SK-N-SH treated with all-trans-retinoic acid at 6 μM for 48 hours (cell line): ENCODE measurements at regions not wholly inside any gene's neighbourhood (a gene's known extent, or its start where the extent isn't known, plus 50 kb on each side); places are given as distances from the start of the nearest gene placed in this dataset.

ENCODE experiments used
- ATAC-seq: fragments of 200-7000 bp; cut with Tn5 transposase; 3 replicates; pipeline ENCODE4 v1.9.1; 2020; ENCODE audit warnings: mild to moderate bottlenecking, moderate library complexity
- ARNTL ChIP-seq: fragments of 450-650 bp; formaldehyde crosslinking; IDR thresholded peaks from 2 replicates; pipeline ENCODE4 v1.5.0; 2020; ENCODE audit warnings: low read depth, mild to moderate bottlenecking, moderate library complexity, borderline replicate concordance
- BACH2 ChIP-seq: fragments of 250-450 bp; sonication (Bioruptor Pico); IDR thresholded peaks from 2 replicates; pipeline ENCODE4 v1.9.0; 2021; ENCODE audit warnings: mild to moderate bottlenecking, borderline replicate concordance
- CREB5 ChIP-seq: fragments of 250-450 bp; sonication (Bioruptor Pico); IDR thresholded peaks from 2 replicates; pipeline ENCODE4 v1.5.1; 2020; ENCODE audit warnings: low read depth, mild to moderate bottlenecking, moderate library complexity
- CSDC2 ChIP-seq: fragments of 250-450 bp; sonication (Bioruptor Pico); IDR thresholded peaks from 2 replicates; pipeline ENCODE4 v1.5.0; 2020; ENCODE audit warnings: mild to moderate bottlenecking, moderate library complexity
- CSRNP3 ChIP-seq: fragments of 250-450 bp; sonication (Bioruptor Pico); IDR thresholded peaks from 2 replicates; pipeline ENCODE4 v1.5.1; 2021; ENCODE audit warnings: mild to moderate bottlenecking, moderate library complexity
- ESRRG ChIP-seq: fragments of 250-450 bp; sonication (Bioruptor Pico); IDR thresholded peaks from 2 replicates; pipeline ENCODE4 v1.6.1; 2021; ENCODE audit warnings: mild to moderate bottlenecking
- ISL1 ChIP-seq: fragments of 250-450 bp; sonication (Bioruptor Pico); IDR thresholded peaks from 2 replicates; pipeline ENCODE4 v2.1.2; 2022; ENCODE audit warnings: mild to moderate bottlenecking, moderate library complexity
- OSR1 ChIP-seq: fragments of 250-450 bp; sonication (Bioruptor Pico); IDR thresholded peaks from 2 replicates; pipeline ENCODE4 v1.8.0; 2022; ENCODE audit warnings: moderate library complexity, mild to moderate bottlenecking, inconsistent platforms
- POU6F1 ChIP-seq: fragments of 250-450 bp; sonication (Bioruptor Pico); IDR thresholded peaks from 2 replicates; pipeline ENCODE4 v1.8.0; 2021; ENCODE audit warnings: low read depth, mild to moderate bottlenecking, moderate library complexity, borderline replicate concordance
- PPARA ChIP-seq: fragments of 250-450 bp; sonication (Bioruptor Pico); IDR thresholded peaks from 2 replicates; pipeline ENCODE4 v1.5.0; 2020; ENCODE audit warnings: mild to moderate bottlenecking, borderline replicate concordance
- RARB ChIP-seq: fragments of 250-450 bp; sonication (Bioruptor Pico); IDR thresholded peaks from 2 replicates; pipeline ENCODE4 v1.8.0; 2021; ENCODE audit warnings: mild to moderate bottlenecking, moderate library complexity
- SNAI2 ChIP-seq: fragments of 250-450 bp; sonication (Bioruptor Pico); IDR thresholded peaks from 2 replicates; pipeline ENCODE4 v1.5.0; 2020; ENCODE audit warnings: mild to moderate bottlenecking, moderate library complexity
- TCF4 ChIP-seq: fragments of 250-450 bp; sonication (Bioruptor Pico); IDR thresholded peaks from 2 replicates; pipeline ENCODE4 v1.8.0; 2021; ENCODE audit warnings: mild to moderate bottlenecking, moderate library complexity, borderline replicate concordance
- TOX ChIP-seq: fragments of 250-450 bp; sonication (Bioruptor Pico); IDR thresholded peaks from 2 replicates; pipeline ENCODE4 v1.8.0; 2021; ENCODE audit warnings: mild to moderate bottlenecking, moderate library complexity, borderline replicate concordance
- TSHZ2 ChIP-seq: fragments of 250-450 bp; sonication (Bioruptor Pico); IDR thresholded peaks from 2 replicates; pipeline ENCODE4 v1.5.0; 2020; ENCODE audit warnings: mild to moderate bottlenecking, moderate library complexity
- ZC3H10 ChIP-seq: fragments of 250-450 bp; sonication (Bioruptor Pico); IDR thresholded peaks from 2 replicates; pipeline ENCODE4 v1.5.1; 2021; ENCODE audit warnings: mild to moderate bottlenecking, moderate library complexity
- ZFP3 ChIP-seq: fragments of 250-450 bp; sonication (Bioruptor Pico); IDR thresholded peaks from 2 replicates; pipeline ENCODE4 v1.5.0; 2020; ENCODE audit warnings: mild to moderate bottlenecking, moderate library complexity
- ZFP30 ChIP-seq: fragments of 450-650 bp; formaldehyde crosslinking; IDR thresholded peaks from 2 replicates; pipeline ENCODE4 v1.5.0; 2022; ENCODE audit warnings: mild to moderate bottlenecking, moderate library complexity
- ZNF565 ChIP-seq: fragments of 450-650 bp; formaldehyde crosslinking; conservative IDR thresholded peaks from 2 replicates; pipeline ENCODE4 v1.5.0; 2020; ENCODE audit warnings: low read depth, mild to moderate bottlenecking, moderate library complexity
- ZNF70 ChIP-seq: fragments of 450-650 bp; formaldehyde crosslinking; IDR thresholded peaks from 2 replicates; pipeline ENCODE4 v1.5.0; 2020; ENCODE audit warnings: mild to moderate bottlenecking, moderate library complexity
- ZNF8 ChIP-seq: fragments of 450-650 bp; formaldehyde crosslinking; IDR thresholded peaks from 2 replicates; pipeline ENCODE4 v1.5.0; 2020; ENCODE audit warnings: mild to moderate bottlenecking, moderate library complexity

- ATAC-seq, result no peak
- TF ChIP-seq ARNTL (no peak), ISL1 (CRISPR knock-in tag) (no peak), CREB5 (CRISPR knock-in tag) (no peak), SNAI2 (no peak), RARB (CRISPR knock-in tag) (no peak), CSDC2 (CRISPR knock-in tag) (no peak), ESRRG (CRISPR knock-in tag) (no peak), ZFP3 (CRISPR knock-in tag) (no peak), OSR1 (CRISPR knock-in tag) (no peak), ZNF565 (no peak), ZC3H10 (CRISPR knock-in tag) (no peak), ZNF70 (no peak), PPARA (CRISPR knock-in tag) (no peak)
These were observed 351.8 kb downstream of the ZNF326 start for GRCh38 chr1:90346757-90347156.

- ATAC-seq, result no peak
- TF ChIP-seq ZNF70, result no peak
- no peak for TF ChIP-seq CREB5 (CRISPR knock-in tag)
- TF ChIP-seq TCF4 (CRISPR knock-in tag), result no peak
- TF ChIP-seq ISL1 (CRISPR knock-in tag), result no peak
- TF ChIP-seq ZC3H10 (CRISPR knock-in tag), result no peak
- no peak for TF ChIP-seq OSR1 (CRISPR knock-in tag)
- no peak for TF ChIP-seq ARNTL
- TF ChIP-seq TSHZ2 (CRISPR knock-in tag), result no peak
- TF ChIP-seq CSRNP3, result no peak
- no peak for TF ChIP-seq TOX (CRISPR knock-in tag)
- TF ChIP-seq ZFP30 (CRISPR knock-in tag), result no peak
- no peak for TF ChIP-seq POU6F1 (CRISPR knock-in tag)
- TF ChIP-seq ZNF565, result no peak
- TF ChIP-seq ESRRG (CRISPR knock-in tag), result no peak
- TF ChIP-seq BACH2 (CRISPR knock-in tag), result no peak
- TF ChIP-seq CSDC2 (CRISPR knock-in tag), result no peak
- no peak for TF ChIP-seq SNAI2
- TF ChIP-seq PPARA (CRISPR knock-in tag), result no peak
- TF ChIP-seq, all 23 proteins: peak for 0
These were observed 351.4 kb downstream of the ZNF326 start for GRCh38 chr1:90346349-90346748.

- no peak for TF ChIP-seq TOX (CRISPR knock-in tag)
- TF ChIP-seq TCF4 (CRISPR knock-in tag), result no peak
- no peak for TF ChIP-seq PPARA (CRISPR knock-in tag)
- no peak for TF ChIP-seq ISL1 (CRISPR knock-in tag)
- TF ChIP-seq ZC3H10 (CRISPR knock-in tag), result no peak
- no peak for TF ChIP-seq CREB5 (CRISPR knock-in tag)
- TF ChIP-seq ZNF8 (CRISPR knock-in tag), result no peak
- TF ChIP-seq ZFP3 (CRISPR knock-in tag), result no peak
- no peak for TF ChIP-seq RARB (CRISPR knock-in tag)
- TF ChIP-seq OSR1 (CRISPR knock-in tag), result no peak
- no peak for TF ChIP-seq BACH2 (CRISPR knock-in tag)
- TF ChIP-seq ZFP30 (CRISPR knock-in tag), result no peak
- no peak for TF ChIP-seq ZNF70
- no peak for TF ChIP-seq TSHZ2 (CRISPR knock-in tag)
- TF ChIP-seq ESRRG (CRISPR knock-in tag), result no peak
- TF ChIP-seq, all 23 proteins: peak for 0
- no peak for ATAC-seq
These were observed 350.2 kb downstream of the ZNF326 start for GRCh38 chr1:90344963-90345730.
